ENCODE measurements at regions not wholly inside any gene's neighbourhood (a gene's known extent, or its start where the extent isn't known, plus 50 kb on each side); places are given as distances from the start of the nearest gene placed in this dataset.
A peak's percentile ranks its signal among the peaks of the same experiment; 100 is the strongest.
"Not testable (repeated sequence)": the region's sequence is repeated elsewhere in the genome, so short reads cannot be mapped to it uniquely, and the experiment has no call there.

- DNase-seq (ENCODE audit: low read depth) = no peak
- H3K4me3 ChIP-seq (ENCODE audit: low read depth, low read length) = no peak overlapping the region
- TF ChIP-seq MYC (IDR thresholded peaks at IDR 0.05; ENCODE audit: low read depth, low read length) (no peak), POLR2A (IDR thresholded peaks at IDR 0.05; ENCODE audit: extremely low read depth, insufficient read length) (no peak)
- TF ChIP-seq, protein P1, sequence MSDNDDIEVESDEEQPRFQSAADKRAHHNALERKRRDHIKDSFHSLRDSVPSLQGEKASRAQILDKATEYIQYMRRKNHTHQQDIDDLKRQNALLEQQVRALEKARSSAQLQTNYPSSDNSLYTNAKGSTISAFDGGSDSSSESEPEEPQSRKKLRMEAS (IDR thresholded peaks at IDR 0.05; ENCODE audit: low read depth, low read length) = no peak
- TF ChIP-seq, protein P2, sequence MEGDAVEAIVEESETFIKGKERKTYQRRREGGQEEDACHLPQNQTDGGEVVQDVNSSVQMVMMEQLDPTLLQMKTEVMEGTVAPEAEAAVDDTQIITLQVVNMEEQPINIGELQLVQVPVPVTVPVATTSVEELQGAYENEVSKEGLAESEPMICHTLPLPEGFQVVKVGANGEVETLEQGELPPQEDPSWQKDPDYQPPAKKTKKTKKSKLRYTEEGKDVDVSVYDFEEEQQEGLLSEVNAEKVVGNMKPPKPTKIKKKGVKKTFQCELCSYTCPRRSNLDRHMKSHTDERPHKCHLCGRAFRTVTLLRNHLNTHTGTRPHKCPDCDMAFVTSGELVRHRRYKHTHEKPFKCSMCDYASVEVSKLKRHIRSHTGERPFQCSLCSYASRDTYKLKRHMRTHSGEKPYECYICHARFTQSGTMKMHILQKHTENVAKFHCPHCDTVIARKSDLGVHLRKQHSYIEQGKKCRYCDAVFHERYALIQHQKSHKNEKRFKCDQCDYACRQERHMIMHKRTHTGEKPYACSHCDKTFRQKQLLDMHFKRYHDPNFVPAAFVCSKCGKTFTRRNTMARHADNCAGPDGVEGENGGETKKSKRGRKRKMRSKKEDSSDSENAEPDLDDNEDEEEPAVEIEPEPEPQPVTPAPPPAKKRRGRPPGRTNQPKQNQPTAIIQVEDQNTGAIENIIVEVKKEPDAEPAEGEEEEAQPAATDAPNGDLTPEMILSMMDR (IDR thresholded peaks at IDR 0.05; ENCODE audit: low read depth, low read length) = no peak
Measured at GRCh38 chr6:4420160-4420865, 284.9 kb upstream of the ECI2 start.

- no peak overlapping the region for H3K4me3 ChIP-seq (ENCODE audit: low read depth, low read length)
- no peak for DNase-seq (ENCODE audit: low read depth)
- TF ChIP-seq, protein P2 (IDR thresholded peaks at IDR 0.05; ENCODE audit: low read depth, low read length) = no peak
- TF ChIP-seq, protein P1 (IDR thresholded peaks at IDR 0.05; ENCODE audit: low read depth, low read length) = no peak
- TF ChIP-seq MYC (IDR thresholded peaks at IDR 0.05; ENCODE audit: low read depth, low read length) (no peak), POLR2A (IDR thresholded peaks at IDR 0.05; ENCODE audit: extremely low read depth, insufficient read length) (no peak)
Measured at GRCh38 chr6:4415549-4415948, 280.2 kb upstream of the ECI2 start.

DNA sequence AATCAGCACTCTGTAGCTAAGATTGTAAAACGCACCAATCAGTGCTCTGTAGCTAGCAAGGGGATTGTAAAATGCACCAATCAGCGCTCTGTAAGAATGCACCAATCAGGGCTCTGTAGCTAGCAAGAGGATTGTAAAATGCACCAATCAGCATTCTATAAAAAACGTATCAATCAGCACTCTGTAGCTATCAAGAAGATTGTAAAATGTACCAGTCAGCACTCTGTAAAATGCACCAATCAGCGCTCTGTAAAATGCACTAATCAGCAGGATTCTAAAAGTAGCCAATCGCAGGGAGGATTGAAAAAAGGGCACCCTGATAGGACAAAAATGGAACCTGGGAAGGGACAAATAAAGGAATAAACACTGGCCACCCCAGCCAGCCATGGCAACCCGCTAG, 278.7 kb upstream of the ECI2 start:
- DNase-seq (ENCODE audit: low read depth); H3K4me3 ChIP-seq (ENCODE audit: low read depth, low read length): not testable (repeated sequence)

DNA sequence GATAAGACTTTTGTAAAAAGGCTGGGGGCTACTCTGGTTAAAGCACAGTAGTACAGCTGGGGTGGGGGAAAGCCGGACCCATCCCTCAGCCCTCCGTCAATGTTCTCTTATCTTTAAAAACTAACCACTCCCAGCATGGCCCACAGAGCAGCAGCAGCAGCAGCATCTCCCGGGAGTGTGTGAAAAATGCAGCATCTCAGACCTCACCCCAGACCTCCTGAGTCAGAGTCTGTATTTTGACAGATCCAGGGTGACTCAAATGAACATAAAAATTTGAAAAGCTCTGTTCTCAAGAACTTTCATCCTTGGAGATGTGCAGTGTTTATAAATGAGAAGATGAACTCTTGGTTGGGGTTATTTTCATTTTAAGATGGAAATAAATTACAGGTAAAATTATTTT, 277.7 kb upstream of the ECI2 start:
- no peak for DNase-seq (ENCODE audit: low read depth)
- TF ChIP-seq POLR2A (IDR thresholded peaks at IDR 0.05; ENCODE audit: extremely low read depth, insufficient read length) (no peak), MYC (IDR thresholded peaks at IDR 0.05; ENCODE audit: low read depth, low read length) (no peak)
- TF ChIP-seq, protein P1 (IDR thresholded peaks at IDR 0.05; ENCODE audit: low read depth, low read length) = no peak
- TF ChIP-seq, protein P2 (IDR thresholded peaks at IDR 0.05; ENCODE audit: low read depth, low read length) = no peak
- H3K4me3 ChIP-seq (ENCODE audit: low read depth, low read length) = no peak overlapping the region

GRCh38 chr6:4412488-4412887, 277.1 kb upstream of the ECI2 start:
- no peak overlapping the region for H3K4me3 ChIP-seq (ENCODE audit: low read depth, low read length)
- TF ChIP-seq, protein P2 (IDR thresholded peaks at IDR 0.05; ENCODE audit: low read depth, low read length) = no peak
- no peak for TF ChIP-seq POLR2A (IDR thresholded peaks at IDR 0.05; ENCODE audit: extremely low read depth, insufficient read length)
- TF ChIP-seq, protein P1 (IDR thresholded peaks at IDR 0.05; ENCODE audit: low read depth, low read length) = no peak
- no peak for DNase-seq (ENCODE audit: low read depth)

DNA sequence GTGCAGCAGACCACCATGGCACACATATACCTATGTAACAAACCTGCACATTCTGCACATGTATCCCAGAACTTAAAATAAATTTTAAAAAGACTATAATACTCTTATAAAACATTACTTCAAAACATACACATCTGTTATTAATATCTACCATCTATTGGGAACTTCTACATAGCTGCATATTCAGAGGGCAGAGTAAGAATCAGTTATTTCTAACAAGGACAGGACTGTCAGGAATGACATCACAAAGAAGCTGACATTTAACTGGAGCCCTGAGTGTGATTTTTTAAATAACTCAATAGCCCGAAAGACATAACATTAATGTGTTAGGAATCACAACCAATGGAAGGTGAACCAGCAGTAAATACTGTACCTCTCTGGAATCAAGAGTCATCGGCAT, 276.7 kb upstream of the ECI2 start:
- TF ChIP-seq, protein P2 (IDR thresholded peaks at IDR 0.05; ENCODE audit: low read depth, low read length) = no peak
- TF ChIP-seq, protein P1 (IDR thresholded peaks at IDR 0.05; ENCODE audit: low read depth, low read length) = no peak
- TF ChIP-seq POLR2A (IDR thresholded peaks at IDR 0.05; ENCODE audit: extremely low read depth, insufficient read length) (no peak), MYC (IDR thresholded peaks at IDR 0.05; ENCODE audit: low read depth, low read length) (no peak)
- H3K4me3 ChIP-seq (ENCODE audit: low read depth, low read length) = no peak overlapping the region
- DNase-seq (ENCODE audit: low read depth) = no peak

GRCh38 chr6:4407710-4408109, 272.3 kb upstream of the ECI2 start:
- DNase-seq (ENCODE audit: low read depth) = peak; percentile 82
- H3K4me3 ChIP-seq (ENCODE audit: low read depth, low read length) = not testable (repeated sequence)
